ENCODE measurements at regions not wholly inside any gene's neighbourhood (a gene's known extent, or its start where the extent isn't known, plus 50 kb on each side); places are given as distances from the start of the nearest gene placed in this dataset.

DNA sequence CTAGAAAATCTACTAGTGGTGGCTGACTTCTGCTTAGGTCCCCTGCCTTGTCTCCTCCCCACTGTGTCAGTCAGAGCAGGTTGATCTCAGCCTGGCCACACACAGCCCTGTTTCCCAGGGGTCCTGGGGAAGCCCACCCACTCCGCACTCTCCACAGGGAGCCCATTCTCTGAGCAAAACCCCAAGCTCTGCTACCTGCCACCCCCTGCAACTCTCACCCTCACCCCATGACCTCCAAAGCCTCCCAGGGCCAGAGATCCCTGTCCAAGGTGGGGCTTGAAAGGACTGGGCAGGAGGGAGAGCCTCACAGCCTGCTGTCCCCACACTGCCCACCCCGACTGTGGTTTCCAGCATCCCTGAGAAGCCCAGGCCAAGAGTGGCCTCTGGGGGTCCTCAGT, 58.8 kb upstream of the ZNF536 start:
- no peaks in the 10 kb centered on the region for H3K9me3 ChIP-seq (ENCODE audit: insufficient read depth, low read depth, low read length)
- no peaks in the 10 kb centered on the region for H3K79me2 ChIP-seq (ENCODE audit: insufficient read depth, low read length)
- H3K36me3 ChIP-seq (ENCODE audit: insufficient read depth, low read length), result no peaks in the 10 kb centered on the region
- no peak overlapping the region for H2AFZ ChIP-seq (ENCODE audit: low read depth, low read length)
- Mint-ChIP-seq H3K36me3 (ENCODE audit: low read depth, unreplicated experiment) (no peaks in the 10 kb centered on the region), H3K4me1 (ENCODE audit: low read depth, unreplicated experiment) (no peaks in the 10 kb centered on the region), H3K27me3 (ENCODE audit: low read depth, unreplicated experiment) (peaks cover 27% of the 10 kb centered on the region), H3K27ac (ENCODE audit: unreplicated experiment) (no peak overlapping the region), H3K9me3 (ENCODE audit: unreplicated experiment) (no peaks in the 10 kb centered on the region), H3K4me3 (ENCODE audit: unreplicated experiment) (no peak overlapping the region)
- no peak overlapping the region for H3K4me3 ChIP-seq (ENCODE audit: insufficient read depth, low read depth, low read length)
- no peak overlapping the region for H3K4me2 ChIP-seq (ENCODE audit: low read length)
- no peak overlapping the region for H3K27ac ChIP-seq (ENCODE audit: low read depth, low read length)
- peaks cover 2% of the 10 kb centered on the region for H3K27me3 ChIP-seq (ENCODE audit: insufficient read depth, low read length)
- TF ChIP-seq, protein P1, sequence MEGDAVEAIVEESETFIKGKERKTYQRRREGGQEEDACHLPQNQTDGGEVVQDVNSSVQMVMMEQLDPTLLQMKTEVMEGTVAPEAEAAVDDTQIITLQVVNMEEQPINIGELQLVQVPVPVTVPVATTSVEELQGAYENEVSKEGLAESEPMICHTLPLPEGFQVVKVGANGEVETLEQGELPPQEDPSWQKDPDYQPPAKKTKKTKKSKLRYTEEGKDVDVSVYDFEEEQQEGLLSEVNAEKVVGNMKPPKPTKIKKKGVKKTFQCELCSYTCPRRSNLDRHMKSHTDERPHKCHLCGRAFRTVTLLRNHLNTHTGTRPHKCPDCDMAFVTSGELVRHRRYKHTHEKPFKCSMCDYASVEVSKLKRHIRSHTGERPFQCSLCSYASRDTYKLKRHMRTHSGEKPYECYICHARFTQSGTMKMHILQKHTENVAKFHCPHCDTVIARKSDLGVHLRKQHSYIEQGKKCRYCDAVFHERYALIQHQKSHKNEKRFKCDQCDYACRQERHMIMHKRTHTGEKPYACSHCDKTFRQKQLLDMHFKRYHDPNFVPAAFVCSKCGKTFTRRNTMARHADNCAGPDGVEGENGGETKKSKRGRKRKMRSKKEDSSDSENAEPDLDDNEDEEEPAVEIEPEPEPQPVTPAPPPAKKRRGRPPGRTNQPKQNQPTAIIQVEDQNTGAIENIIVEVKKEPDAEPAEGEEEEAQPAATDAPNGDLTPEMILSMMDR (IDR thresholded peaks at IDR 0.05; ENCODE audit: insufficient read depth, low read depth, low read length), result no peak
- TF ChIP-seq EZH2 (IDR thresholded peaks at IDR 0.05; ENCODE audit: insufficient read depth, low read length), result no peak
- H3K4me1 ChIP-seq (ENCODE audit: insufficient read depth, low read length), result no peaks in the 10 kb centered on the region
- FAIRE-seq (no peak), DNase-seq (ENCODE audit: low read depth) (no peak)
- H3K9ac ChIP-seq (ENCODE audit: low read length), result no peak overlapping the region
- no peaks in the 10 kb centered on the region for H4K20me1 ChIP-seq (ENCODE audit: insufficient read depth, low read length)

- Mint-ChIP-seq H3K27me3 (ENCODE audit: low read depth, unreplicated experiment) (peaks cover 30% of the 10 kb centered on the region), H3K9me3 (ENCODE audit: unreplicated experiment) (no peaks in the 10 kb centered on the region), H3K36me3 (ENCODE audit: low read depth, unreplicated experiment) (no peaks in the 10 kb centered on the region), H3K4me1 (ENCODE audit: low read depth, unreplicated experiment) (no peaks in the 10 kb centered on the region), H3K27ac (ENCODE audit: unreplicated experiment) (no peak overlapping the region), H3K4me3 (ENCODE audit: unreplicated experiment) (no peak overlapping the region)
- H3K79me2 ChIP-seq (ENCODE audit: insufficient read depth, low read length), result no peaks in the 10 kb centered on the region
- no peak overlapping the region for H3K4me2 ChIP-seq (ENCODE audit: low read length)
- TF ChIP-seq, protein P1 (IDR thresholded peaks at IDR 0.05; ENCODE audit: insufficient read depth, low read depth, low read length), result no peak
- no peak for TF ChIP-seq EZH2 (IDR thresholded peaks at IDR 0.05; ENCODE audit: insufficient read depth, low read length)
- DNase-seq (ENCODE audit: low read depth) (no peak), FAIRE-seq (no peak)
- H3K27ac ChIP-seq (ENCODE audit: low read depth, low read length), result no peak overlapping the region
- H4K20me1 ChIP-seq (ENCODE audit: insufficient read depth, low read length), result no peaks in the 10 kb centered on the region
- H3K9me3 ChIP-seq (ENCODE audit: insufficient read depth, low read depth, low read length), result no peaks in the 10 kb centered on the region
- no peak overlapping the region for H3K9ac ChIP-seq (ENCODE audit: low read length)
- H2AFZ ChIP-seq (ENCODE audit: low read depth, low read length), result no peak overlapping the region
- no peaks in the 10 kb centered on the region for H3K4me1 ChIP-seq (ENCODE audit: insufficient read depth, low read length)
- no peak overlapping the region for H3K4me3 ChIP-seq (ENCODE audit: insufficient read depth, low read depth, low read length)
- peaks cover 2% of the 10 kb centered on the region for H3K27me3 ChIP-seq (ENCODE audit: insufficient read depth, low read length)
- H3K36me3 ChIP-seq (ENCODE audit: insufficient read depth, low read length), result no peaks in the 10 kb centered on the region
Observed at GRCh38 chr19:30314056-30314804, 58.0 kb upstream of the ZNF536 start.

DNA sequence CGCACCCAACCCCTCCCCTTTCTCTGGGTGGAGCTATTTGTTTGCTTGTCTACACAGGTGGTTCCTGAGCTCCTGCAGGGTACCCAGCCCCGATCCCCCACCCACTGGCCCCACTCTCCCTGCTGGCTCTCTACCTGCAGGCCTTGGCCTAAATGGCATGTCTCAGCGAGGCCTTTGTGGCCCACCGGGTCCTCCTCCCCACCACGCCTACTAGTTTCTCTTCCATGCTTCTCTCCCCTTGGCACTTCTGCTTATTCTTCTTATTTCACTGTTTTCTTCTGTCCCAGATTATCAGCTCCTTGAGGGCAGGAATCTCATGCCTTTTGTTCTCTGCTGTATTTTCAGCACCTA, 57.4 kb upstream of the ZNF536 start:
- TF ChIP-seq EZH2 (IDR thresholded peaks at IDR 0.05; ENCODE audit: insufficient read depth, low read length), result no peak
- TF ChIP-seq, protein P1 (IDR thresholded peaks at IDR 0.05; ENCODE audit: insufficient read depth, low read depth, low read length), result no peak
- Histone ChIP-seq H3K4me2 (ENCODE audit: low read length) (no peak overlapping the region), H2AFZ (ENCODE audit: low read depth, low read length) (no peak overlapping the region), H3K9me3 (ENCODE audit: insufficient read depth, low read depth, low read length) (no peaks in the 10 kb centered on the region), H3K27me3 (ENCODE audit: insufficient read depth, low read length) (no peaks in the 10 kb centered on the region), H3K36me3 (ENCODE audit: insufficient read depth, low read length) (no peaks in the 10 kb centered on the region), H4K20me1 (ENCODE audit: insufficient read depth, low read length) (no peaks in the 10 kb centered on the region), H3K79me2 (ENCODE audit: insufficient read depth, low read length) (no peaks in the 10 kb centered on the region), H3K9ac (ENCODE audit: low read length) (no peak overlapping the region), H3K27ac (ENCODE audit: low read depth, low read length) (no peak overlapping the region), H3K4me3 (ENCODE audit: insufficient read depth, low read depth, low read length) (no peak overlapping the region), H3K4me1 (ENCODE audit: insufficient read depth, low read length) (no peaks in the 10 kb centered on the region)
- peaks cover 25% of the 10 kb centered on the region for H3K27me3 Mint-ChIP-seq (ENCODE audit: low read depth, unreplicated experiment)
- H3K9me3 Mint-ChIP-seq (ENCODE audit: unreplicated experiment), result no peaks in the 10 kb centered on the region
- H3K36me3 Mint-ChIP-seq (ENCODE audit: low read depth, unreplicated experiment), result no peaks in the 10 kb centered on the region
- H3K4me3 Mint-ChIP-seq (ENCODE audit: unreplicated experiment), result no peak overlapping the region
- FAIRE-seq, result no peak
- H3K4me1 Mint-ChIP-seq (ENCODE audit: low read depth, unreplicated experiment), result no peaks in the 10 kb centered on the region
- DNase-seq (ENCODE audit: low read depth), result no peak
- no peak overlapping the region for H3K27ac Mint-ChIP-seq (ENCODE audit: unreplicated experiment)
